ENCODE measurements at regions not wholly inside any gene's neighbourhood (a gene's known extent, or its start where the extent isn't known, plus 50 kb on each side); places are given as distances from the start of the nearest gene placed in this dataset.

DNA sequence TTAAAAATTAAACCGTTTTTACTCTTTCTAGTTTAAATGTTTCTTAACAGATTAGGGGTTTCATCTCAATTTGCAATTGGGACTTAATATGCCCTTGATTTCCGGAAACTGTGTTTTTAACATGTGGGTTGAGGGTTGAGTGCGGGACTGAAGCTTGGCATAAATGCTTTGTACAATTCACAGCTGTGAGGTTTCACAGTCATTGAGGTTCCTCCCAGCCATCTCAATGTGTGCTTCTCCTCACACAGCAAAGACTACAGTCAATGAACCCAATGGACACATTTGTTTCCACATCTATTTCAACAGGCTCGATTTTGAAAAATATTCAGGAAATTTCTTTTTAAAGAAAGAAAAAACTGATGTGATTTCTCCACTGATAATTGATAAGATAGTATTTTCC lies 328.6 kb downstream of the TBC1D4 start:
- no peaks in the 10 kb centered on the region for H3K36me3 ChIP-seq (ENCODE audit: insufficient read depth, low read length)
- H3K4me2 ChIP-seq (ENCODE audit: low read length), result no peak overlapping the region
- no peaks in the 10 kb centered on the region for H3K4me1 ChIP-seq (ENCODE audit: insufficient read depth, low read length, severe bottlenecking)
- H3K79me2 ChIP-seq (ENCODE audit: insufficient read depth, low read length), result no peaks in the 10 kb centered on the region
- no peak overlapping the region for H3K27ac ChIP-seq (ENCODE audit: low read depth, low read length, poor library complexity, severe bottlenecking)
- H3K27me3 ChIP-seq (ENCODE audit: insufficient read depth, low read length), result no peaks in the 10 kb centered on the region; the same call in 1 of the 2 replicates
- H3F3A ChIP-seq (ENCODE audit: insufficient read depth, low read length), result no peaks in the 10 kb centered on the region
- H2AFZ ChIP-seq (ENCODE audit: low read length), result no peak overlapping the region
- no peaks in the 10 kb centered on the region for H4K20me1 ChIP-seq (ENCODE audit: insufficient read depth, low read length)
- H3K9me2 ChIP-seq (ENCODE audit: low read depth, low read length), result no peaks in the 10 kb centered on the region
- H3K4me3 ChIP-seq (ENCODE audit: low read depth, low read length, poor library complexity, severe bottlenecking), result no peak overlapping the region
- no peaks in the 10 kb centered on the region for H3K9me3 ChIP-seq (ENCODE audit: low read length)
- H3K9ac ChIP-seq (ENCODE audit: low read length), result no peak overlapping the region
- TF ChIP-seq, protein P1, sequence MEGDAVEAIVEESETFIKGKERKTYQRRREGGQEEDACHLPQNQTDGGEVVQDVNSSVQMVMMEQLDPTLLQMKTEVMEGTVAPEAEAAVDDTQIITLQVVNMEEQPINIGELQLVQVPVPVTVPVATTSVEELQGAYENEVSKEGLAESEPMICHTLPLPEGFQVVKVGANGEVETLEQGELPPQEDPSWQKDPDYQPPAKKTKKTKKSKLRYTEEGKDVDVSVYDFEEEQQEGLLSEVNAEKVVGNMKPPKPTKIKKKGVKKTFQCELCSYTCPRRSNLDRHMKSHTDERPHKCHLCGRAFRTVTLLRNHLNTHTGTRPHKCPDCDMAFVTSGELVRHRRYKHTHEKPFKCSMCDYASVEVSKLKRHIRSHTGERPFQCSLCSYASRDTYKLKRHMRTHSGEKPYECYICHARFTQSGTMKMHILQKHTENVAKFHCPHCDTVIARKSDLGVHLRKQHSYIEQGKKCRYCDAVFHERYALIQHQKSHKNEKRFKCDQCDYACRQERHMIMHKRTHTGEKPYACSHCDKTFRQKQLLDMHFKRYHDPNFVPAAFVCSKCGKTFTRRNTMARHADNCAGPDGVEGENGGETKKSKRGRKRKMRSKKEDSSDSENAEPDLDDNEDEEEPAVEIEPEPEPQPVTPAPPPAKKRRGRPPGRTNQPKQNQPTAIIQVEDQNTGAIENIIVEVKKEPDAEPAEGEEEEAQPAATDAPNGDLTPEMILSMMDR (IDR thresholded peaks at IDR 0.05; ENCODE audit: low read length), result no peak
- TF ChIP-seq EZH2 (IDR thresholded peaks at IDR 0.05; ENCODE audit: borderline replicate concordance, low read length), result no peak

DNA sequence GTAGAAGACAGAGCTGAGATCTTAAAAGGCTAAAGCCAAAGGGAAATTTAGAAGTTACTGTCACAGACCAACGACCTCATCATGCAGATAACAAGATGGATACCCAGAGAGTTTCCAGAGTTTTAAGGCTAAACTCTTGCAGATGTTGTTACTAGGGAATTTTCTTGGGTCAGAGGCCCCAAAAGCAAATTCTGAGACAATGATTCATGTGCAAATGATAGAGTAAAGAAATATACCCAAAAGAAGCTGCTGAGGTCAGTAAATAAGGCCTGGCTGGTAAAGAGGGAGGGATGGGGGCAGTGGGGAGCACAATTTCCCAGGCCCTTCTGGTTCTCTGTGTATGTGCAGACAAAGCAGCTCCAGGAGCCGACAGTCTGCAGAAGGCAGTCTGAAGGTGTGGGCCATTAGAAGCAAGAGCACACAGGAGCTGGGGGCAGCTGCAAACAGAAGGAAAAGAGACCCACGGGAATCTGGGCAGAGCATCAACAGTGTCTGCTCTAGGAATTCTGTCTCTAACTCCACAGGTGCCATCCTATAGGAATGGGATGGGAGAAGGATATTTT lies 330.8 kb downstream of the TBC1D4 start:
- no peaks in the 10 kb centered on the region for H3F3A ChIP-seq (ENCODE audit: insufficient read depth, low read length)
- no peaks in the 10 kb centered on the region for H3K9me3 ChIP-seq (ENCODE audit: low read length)
- no peaks in the 10 kb centered on the region for H3K4me1 ChIP-seq (ENCODE audit: insufficient read depth, low read length, severe bottlenecking)
- no peak overlapping the region for H2AFZ ChIP-seq (ENCODE audit: low read length)
- no peak overlapping the region for H3K9ac ChIP-seq (ENCODE audit: low read length)
- H4K20me1 ChIP-seq (ENCODE audit: insufficient read depth, low read length), result no peaks in the 10 kb centered on the region
- no peaks in the 10 kb centered on the region for H3K79me2 ChIP-seq (ENCODE audit: insufficient read depth, low read length)
- no peak overlapping the region for H3K27ac ChIP-seq (ENCODE audit: low read depth, low read length, poor library complexity, severe bottlenecking)
- H3K4me2 ChIP-seq (ENCODE audit: low read length), result no peak overlapping the region
- H3K36me3 ChIP-seq (ENCODE audit: insufficient read depth, low read length), result no peaks in the 10 kb centered on the region
- no peak overlapping the region for H3K4me3 ChIP-seq (ENCODE audit: low read depth, low read length, poor library complexity, severe bottlenecking)
- no peaks in the 10 kb centered on the region; the same call in 1 of the 2 replicates for H3K27me3 ChIP-seq (ENCODE audit: insufficient read depth, low read length)
- H3K9me2 ChIP-seq (ENCODE audit: low read depth, low read length), result no peaks in the 10 kb centered on the region
- TF ChIP-seq, protein P1 (IDR thresholded peaks at IDR 0.05; ENCODE audit: low read length), result no peak
- TF ChIP-seq EZH2 (IDR thresholded peaks at IDR 0.05; ENCODE audit: borderline replicate concordance, low read length), result no peak

DNA sequence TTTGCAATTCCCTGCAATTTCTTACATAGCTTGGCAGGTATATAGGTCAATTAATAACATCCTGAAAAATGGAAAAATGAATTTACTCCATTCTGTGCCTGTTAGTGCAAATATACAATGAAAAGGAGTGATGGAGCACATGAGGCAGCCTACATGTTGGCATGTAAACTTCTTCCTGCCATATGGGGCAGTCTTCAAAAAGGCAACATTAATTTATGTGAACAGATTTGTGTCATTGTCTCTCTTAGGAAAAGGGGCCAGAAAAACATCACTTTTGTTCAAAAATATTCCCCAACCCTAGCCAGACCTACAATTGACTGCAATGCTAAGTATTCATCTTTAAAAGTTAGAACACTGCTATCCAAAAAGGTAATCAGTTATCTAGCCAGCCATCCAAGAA lies 332.2 kb downstream of the TBC1D4 start:
- Histone ChIP-seq H3K9ac (ENCODE audit: low read length) (no peak overlapping the region), H4K20me1 (ENCODE audit: insufficient read depth, low read length) (no peaks in the 10 kb centered on the region), H2AFZ (ENCODE audit: low read length) (no peak overlapping the region), H3K9me3 (ENCODE audit: low read length) (no peaks in the 10 kb centered on the region), H3K79me2 (ENCODE audit: insufficient read depth, low read length) (no peaks in the 10 kb centered on the region), H3K9me2 (ENCODE audit: low read depth, low read length) (no peaks in the 10 kb centered on the region), H3K36me3 (ENCODE audit: insufficient read depth, low read length) (no peaks in the 10 kb centered on the region), H3K4me2 (ENCODE audit: low read length) (no peak overlapping the region), H3K27me3 (ENCODE audit: insufficient read depth, low read length) (no peaks in the 10 kb centered on the region; the same call in 1 of the 2 replicates), H3K4me3 (ENCODE audit: low read depth, low read length, poor library complexity, severe bottlenecking) (no peak overlapping the region), H3K27ac (ENCODE audit: low read depth, low read length, poor library complexity, severe bottlenecking) (no peak overlapping the region), H3F3A (ENCODE audit: insufficient read depth, low read length) (no peaks in the 10 kb centered on the region), H3K4me1 (ENCODE audit: insufficient read depth, low read length, severe bottlenecking) (no peaks in the 10 kb centered on the region)
- TF ChIP-seq, protein P1 (IDR thresholded peaks at IDR 0.05; ENCODE audit: low read length), result no peak
- no peak for TF ChIP-seq EZH2 (IDR thresholded peaks at IDR 0.05; ENCODE audit: borderline replicate concordance, low read length)

Measured in OCI-LY1 (cell line).